ENCODE measurements at regions not wholly inside any gene's neighbourhood (a gene's known extent, or its start where the extent isn't known, plus 50 kb on each side); places are given as distances from the start of the nearest gene placed in this dataset.

DNA sequence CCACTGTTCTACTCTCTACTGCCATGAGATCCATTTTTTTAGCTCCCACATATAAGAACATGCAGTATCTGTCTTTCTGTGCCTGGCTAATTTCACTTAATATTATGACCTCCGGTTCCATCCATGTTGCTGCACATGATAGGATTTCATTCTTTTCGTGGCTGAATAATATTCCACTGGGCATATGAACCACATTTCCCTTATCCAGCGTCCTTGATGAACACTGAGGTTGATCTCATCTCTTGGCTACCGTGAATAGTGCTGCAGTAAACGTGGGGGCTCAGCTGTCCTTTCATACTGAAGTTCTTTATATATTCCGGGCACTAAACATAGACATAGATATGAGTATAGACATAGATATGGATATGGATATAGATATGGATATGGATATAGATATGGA, 109.3 kb upstream of the TNRC6C start:
- no peak for DNase-seq

DNA sequence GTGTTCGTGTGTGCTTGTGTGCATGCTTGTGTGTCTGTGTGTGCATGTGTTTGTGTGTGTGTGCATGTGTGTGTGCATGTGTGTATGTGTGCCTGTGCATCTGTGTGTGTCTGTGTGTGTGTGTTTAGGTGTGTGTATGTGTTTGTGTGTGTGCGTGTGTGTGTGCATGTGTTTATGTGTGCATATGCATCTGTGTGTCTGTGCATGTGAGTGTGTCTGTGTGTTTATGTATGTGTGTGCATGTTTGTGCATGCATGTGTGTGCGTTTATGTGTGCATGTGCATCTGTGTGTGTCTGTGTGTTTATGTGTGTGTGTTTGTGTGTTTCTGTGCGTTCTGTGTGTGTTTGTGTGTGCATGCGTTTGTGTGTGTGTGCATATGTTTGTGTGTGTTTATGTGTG, 106.6 kb upstream of the TNRC6C start:
- DNase-seq, result no peak

DNA sequence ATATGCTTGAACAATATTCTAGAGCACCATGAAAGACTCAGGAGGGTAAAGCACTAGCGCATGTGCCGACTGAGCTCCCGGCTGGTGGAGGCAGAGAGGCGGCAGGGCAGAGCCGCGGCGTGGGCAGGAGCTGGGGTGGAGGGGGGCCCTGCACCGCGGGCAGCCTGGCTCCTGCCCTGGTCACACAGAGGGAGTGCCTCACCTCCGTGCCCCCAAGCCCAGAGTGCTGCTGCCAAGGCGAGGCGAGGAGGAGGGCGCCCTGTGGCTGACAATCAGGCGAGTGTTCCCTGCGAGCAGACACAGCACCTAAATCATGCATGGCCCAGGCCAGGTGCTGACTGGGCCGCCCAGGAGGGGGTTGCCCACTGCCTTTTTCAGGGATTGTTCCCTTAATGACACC, 105.8 kb upstream of the TNRC6C start:
- DNase-seq, result no peak

DNA sequence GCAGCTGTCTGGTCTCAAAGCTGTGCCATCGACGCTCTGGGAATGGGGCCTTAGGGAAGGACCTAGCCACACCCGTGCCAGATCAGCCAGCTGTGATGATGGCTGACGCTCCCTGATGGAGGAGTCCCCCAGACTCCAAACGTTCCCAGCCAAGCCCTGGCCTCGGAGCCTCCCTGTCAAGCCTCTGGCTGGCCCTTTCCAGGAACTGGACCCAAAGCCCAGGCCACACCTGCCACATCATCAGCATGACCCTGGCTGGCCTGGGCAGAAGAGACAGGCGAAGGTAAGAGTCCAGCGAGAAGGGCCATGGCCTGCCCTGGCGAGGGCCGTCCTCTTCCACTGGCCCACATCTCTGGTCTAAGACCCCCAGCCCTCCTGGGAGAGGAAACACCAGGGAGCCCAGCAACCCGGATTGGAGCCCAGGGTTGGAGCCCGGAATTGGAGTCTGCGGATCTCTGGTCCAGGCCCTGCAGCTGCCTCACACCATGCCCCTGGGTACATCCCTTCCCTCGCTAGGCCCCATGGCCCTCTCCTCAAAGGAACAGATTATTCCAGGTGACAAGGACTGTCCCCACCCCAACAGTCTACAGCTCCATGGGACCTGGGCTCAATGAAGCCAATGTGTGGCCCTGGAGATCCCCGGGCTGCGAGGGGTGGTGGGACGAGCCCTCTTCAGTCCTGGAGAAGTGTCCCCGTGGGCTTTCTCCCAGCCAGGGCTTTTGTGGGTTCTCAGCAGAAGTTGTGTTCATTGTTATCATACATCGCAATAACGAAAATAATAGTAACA, 105.1 kb upstream of the TNRC6C start:
- DNase-seq, result no peak

DNA sequence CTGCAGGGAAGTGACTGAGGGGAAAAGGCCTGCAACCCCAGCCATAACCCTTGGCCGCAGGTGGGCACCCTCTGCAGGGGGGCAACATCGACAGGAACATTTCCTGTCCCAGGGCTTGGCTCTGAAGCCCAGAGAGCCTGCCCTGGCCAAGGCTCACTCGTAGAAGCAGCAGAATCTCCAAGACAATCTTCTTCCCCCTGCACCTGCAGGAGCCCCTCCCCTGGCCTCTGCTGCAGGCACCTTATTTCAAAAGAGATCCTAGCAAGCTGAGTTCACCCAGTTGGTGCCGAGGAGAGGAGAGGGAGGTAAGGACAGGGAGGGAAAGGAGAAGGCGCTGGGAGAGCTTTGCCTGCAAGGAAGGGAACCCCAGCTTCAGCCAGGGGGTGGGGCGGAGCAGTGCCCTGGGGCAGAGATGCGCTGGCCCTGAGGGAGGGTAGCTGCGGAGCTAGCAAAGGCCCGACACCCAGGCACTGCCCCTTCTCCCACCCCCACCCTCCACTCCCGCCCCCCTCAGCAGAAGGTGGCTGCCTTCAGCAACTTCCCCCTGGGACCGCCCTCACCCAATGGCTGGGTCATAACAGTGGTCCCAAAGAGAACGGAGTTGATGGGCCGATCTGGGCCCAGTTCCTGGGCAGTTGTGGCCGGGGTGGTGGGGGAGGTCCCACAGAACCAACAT, 104.3 kb upstream of the TNRC6C start:
- no peak for DNase-seq

DNA sequence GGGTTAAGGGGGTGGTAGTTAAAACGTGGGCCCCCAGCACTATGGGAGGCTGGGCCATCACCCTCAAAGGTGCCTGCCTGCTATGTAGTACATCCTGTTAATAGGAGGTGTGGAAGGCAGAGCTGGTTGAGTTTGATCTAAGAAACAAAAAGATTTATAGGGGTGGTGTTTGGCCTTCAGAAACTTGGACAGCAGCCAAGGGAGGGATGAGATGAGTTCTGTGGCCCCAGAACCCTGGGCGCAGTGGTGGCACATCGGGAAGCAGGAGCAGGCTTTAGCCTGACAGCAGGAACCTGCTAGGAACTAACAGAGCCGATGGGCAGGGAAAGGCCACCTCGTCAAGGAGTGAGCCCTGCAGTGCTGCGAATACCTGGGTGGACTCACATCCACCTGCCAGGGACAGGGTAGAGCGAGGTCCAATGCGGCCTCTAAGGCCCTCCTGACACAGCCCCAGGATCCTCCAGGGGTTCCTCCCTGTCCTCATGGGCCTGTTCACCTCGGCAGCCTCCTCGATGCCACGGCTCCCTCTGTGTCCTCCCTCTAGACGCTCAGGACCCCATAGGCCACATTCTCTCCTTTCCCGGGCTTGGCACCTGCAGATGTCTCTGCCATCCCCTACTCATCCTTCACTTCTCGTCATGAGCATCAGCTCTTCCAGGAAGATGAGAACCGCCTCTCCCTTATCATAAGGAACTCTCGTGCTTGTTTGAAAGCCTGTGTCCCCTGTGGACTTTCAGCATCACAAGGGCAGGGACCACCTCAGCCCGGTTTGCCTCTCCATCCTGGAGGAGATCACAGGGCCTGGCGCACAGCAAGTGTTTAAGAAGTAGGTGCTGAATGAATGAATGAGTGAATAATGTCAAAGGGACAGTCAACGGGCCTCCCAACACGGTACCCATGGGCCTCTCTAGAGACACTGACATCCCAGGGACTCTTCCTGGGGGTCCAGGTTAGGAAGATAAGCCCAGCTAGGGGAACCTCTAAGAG, 103.5 kb upstream of the TNRC6C start:
- DNase-seq, result no peak

DNA sequence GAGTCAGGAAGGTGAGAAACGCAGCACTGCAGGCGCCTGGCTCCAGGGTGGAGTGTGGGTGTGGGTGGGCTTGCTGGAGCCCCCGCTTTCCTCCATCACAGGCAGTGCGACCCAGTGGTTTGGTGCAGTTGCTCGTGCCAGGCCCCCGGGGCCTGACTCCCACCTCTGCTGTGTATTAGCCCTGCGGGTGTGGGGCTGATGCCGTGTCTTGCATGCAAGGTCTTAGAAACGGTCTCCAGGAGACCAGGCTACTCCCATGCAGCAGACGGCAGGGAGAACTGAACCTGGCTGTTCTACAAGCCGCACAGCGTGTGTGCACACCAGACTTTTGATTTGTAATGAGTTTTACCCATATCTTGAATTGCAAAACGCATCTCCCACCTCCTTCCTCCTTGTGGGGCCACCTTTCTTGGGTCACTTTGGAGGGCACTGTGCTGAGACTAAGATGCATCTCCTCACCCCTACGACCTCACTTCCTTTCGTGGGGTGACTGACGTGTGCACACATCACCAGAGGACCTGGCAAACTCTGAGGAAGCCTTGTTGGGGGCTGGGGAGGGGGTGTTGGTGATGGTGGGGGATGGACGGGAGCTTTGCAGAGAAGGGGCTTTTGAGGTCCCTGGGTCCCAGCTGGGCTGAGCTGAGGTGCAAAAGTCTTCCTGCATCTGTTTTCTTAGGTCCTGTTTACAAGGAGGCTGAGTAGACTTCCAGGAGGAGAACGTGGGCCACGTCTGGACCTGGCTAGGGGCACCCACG, 101.8 kb upstream of the TNRC6C start:
- no peak for DNase-seq

DNA sequence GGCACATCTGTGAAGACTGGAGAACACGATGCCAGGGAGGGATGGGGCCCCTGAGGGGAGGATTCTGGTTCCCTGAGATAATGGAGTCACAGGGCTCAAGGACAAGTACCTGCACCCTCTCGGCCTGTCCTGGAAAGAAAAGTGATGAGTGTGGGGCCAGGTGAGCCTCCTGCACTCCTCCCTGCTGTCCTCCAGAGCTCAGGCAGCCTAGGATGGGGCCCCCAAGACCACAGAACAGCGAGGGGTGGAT, 101.3 kb upstream of the TNRC6C start:
- DNase-seq, result no peak

DNA sequence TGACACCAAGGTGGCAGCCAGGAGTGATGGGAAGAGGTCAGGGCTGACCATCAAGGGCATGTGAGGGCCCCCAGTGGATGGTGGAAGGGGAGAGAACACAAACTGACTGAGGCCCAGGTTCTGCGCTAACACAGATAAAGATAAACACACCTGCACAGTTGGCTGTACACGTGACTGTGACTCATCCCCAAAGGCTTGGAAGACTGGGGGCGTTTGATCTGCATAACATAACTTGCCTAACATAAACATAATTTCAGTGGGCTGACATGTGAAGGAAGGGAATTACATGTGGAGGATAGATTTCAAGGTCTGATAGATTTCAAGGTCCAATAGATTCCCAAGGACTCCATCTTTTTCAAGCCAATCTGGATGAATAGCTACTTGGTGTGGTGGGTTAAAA, 100.9 kb upstream of the TNRC6C start:
- no peak for DNase-seq

DNA sequence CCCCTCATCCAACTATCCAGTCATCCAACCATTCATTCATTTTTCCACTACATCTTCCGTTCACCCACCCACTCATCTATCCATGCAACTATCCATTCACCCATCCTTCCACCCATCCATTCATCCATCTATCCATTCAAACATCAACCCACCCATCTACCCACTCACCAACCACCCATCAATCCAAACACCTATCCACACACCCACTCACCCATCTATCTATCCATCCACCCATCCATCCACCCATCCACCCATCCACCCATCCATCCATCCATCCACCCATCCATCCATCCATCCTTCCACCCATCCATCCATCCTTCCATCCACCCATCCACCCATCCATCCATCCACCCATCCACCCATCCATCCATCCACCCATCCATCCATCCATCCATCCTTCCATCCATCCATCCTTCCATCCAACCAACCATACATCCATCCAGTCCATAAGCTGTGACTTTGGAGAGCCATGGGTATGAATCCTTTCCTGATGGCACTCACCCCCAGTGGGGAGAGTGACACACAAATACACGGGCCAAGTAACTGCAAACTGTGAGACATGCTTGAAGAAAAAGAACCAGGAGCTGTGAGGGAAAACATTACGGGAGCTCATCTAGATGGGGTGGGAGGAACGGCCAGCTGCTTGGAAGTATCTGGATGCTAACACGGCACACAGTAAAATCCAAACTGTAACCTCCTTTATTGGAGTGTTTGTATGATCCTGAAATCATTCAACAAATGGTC, 100.0 kb upstream of the TNRC6C start:
- DNase-seq, result no peak

DNA sequence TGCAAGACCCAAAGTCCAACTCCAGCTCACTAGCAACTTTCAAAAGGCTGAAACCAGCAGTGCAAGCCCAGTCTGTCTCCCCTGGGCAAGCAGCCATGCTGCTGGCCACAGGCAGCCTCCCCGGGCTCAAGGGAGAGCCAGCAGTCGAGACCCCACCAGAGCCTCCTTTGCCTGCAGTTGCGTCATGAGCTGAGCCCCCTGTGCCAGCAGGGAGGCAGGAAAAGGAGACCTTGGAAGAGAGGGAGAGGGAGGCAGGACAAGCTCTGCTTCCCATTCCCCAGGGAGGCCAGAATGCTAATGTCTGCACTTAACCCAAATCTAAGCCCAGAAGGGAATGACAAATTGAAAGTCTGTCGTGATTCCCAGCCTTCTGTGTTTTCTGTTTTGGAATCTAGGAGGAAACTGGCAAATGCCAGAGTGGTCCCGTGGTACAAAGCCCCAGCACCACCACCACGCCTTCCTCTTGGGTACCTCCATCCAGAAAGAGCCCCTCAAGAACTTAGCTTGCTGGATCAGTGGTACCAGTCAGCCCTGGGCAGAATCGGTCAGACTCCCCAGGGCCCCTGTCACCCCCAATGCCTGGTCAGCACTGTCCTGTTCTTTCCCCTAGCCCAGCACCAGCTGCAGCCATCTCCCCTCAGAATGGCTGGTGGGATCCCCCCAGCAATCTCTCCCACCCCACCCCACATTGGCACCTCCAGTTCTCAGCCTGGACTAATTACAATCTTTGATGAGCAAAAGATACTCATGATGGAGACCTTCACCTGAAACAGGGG, 99.3 kb upstream of the TNRC6C start:
- DNase-seq, result no peak

DNA sequence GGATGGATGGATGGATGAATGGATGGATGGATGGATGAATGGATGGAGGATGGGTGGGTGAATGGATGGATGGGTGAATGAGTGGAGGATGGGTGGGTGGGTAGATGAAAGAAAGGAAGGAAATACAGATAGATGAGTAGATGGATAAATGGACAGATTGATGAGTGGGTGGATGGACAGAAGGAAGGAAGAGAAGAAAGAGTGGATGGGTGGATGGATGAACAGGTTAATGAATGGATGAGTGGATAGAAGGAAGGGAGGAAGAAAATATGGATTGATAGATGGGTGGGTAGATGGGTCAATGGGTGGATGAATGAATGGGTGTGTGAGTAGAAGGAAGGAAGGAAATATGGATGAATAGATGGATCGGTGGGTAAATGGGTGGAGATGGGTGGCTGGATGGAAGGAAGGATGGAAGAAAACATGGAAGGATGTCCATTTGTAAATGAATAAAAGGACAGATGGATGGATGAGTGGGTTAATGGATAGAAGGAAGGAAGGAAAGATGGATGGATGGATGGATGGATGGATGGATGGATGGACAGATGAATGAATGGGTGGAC, 97.3 kb upstream of the TNRC6C start:
- no peak for DNase-seq

DNA sequence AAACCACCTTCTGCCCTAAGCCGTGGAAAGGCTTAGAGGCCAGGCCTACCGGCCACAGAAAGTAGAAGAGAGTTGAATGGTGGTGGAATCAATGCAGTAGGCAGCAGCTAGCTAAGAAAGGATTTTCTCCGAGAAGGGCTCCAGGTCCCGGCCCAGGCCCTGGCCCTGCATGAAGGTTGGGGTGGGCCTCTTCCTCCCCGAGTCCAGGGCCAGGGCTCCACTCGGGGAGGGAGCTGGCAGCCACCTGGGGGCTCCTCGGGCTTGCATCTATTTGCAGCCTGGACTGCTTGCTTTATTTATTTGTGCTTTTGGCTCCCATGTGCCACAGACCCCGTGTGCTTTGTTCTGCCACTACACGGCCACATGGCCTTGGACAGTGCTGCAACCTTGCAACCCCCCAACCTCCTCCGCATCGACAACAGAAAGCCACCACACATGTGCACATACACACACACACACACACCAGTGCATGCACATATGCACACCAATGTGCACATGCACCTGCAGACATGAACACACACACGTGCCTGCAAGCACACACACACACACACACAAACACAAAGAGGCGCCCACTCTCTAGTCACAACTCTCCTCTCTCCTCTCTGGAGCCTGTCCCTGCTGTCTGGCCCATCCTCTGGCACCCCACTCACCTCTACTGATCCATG, 96.4 kb upstream of the TNRC6C start:
- DNase-seq, result no peak

DNA sequence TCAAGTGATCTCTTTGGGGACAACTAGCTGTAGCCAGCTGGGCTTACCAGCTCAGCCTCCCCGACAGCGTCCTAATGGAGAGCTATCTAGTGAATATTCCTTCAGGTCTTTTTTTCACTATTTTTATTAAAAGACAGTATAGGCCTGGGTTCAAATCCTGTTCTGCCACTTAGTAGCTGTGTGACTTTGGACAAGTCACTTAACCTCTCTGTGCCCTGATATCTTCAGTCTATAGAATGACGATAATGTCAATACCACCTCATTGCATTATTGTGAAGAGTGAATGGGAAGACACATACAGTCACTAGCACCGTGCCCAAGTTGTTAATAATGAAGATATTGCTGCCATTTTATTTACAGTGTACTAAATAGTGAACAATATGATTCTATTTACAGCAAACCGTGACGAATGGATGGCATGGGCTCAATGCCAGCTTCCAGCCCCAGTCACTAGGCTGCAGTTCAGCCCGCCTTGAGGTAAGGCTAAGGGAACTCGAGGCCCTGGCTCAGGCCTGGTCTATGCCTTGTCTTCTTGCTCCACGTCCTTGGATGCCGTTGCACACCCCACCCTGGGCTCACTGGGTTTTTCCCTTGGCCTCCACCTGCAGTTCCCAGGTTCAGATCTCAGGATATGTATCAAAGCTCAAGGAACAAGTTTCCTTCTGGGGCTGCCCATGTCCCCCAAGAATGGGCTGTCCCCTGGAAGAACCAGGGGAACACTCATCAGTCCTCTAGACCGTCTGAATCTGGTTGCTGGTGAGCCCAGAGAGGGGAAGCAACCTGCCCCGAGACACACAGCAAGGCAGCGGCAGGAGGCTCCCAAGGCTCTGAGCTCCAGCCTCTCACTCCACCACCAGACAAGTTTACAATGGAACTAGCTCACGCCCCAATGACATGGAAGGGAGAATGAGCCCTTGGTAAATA, 95.4 kb upstream of the TNRC6C start:
- no peak for DNase-seq

DNA sequence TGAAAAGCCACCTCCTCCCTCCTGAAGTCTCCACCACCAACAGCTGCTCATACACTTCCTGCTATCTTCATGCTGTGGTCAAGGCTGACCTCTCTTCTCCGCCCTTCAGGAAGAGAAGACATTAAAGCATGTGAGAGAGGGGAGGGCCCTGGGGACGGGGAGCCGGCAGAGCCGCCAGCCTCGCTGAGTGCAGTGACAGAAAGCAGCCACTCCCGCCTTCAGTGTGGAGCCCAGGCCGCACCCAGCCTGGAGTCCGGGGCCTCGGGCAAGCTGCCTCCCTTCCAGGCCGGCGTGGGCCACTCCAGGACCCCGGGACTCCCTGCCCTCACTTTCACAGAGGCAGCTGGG, 94.7 kb upstream of the TNRC6C start:
- no peak for DNase-seq

DNA sequence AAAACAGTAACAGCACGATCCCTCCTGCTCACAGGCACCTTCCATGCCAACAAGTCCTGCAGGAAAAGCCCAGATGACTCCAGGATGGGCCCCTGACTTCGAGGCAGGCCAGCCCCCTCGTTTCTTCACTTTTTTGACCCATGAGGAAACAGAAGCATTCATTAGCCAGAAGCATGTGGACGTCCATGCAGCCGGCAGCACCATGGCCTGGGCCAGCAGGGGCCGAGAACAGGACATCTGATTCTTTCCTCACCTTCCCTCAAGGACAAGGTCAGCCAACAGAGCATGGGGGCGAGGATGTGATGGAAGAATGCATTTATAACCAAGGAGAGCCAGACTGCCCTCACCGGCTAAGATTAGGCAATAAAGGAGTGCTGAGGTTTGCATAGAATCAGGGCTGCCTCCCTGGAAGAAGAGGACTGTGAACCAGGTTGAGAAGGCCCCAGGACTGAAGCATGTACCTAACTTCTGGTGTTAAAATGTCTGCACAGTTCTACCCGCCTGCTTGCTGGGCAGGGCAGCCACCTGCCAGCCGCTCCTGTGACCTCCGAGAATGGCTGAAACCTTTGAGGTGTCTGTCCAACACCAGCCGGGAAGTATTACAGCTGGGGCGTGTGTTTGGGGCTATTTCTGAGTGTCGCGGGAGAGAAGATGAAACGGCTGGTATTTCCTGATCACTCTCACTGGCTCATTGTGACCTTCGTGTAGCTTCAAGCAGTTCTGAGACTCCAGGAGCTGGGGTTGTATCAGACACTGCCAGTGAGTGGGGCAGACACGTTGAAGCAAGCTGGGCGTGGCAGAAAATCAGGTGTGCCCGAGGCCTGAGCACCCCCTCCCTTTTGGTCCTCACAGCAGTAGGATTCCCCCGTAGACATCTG, 94.0 kb upstream of the TNRC6C start:
- DNase-seq, result no peak

DNA sequence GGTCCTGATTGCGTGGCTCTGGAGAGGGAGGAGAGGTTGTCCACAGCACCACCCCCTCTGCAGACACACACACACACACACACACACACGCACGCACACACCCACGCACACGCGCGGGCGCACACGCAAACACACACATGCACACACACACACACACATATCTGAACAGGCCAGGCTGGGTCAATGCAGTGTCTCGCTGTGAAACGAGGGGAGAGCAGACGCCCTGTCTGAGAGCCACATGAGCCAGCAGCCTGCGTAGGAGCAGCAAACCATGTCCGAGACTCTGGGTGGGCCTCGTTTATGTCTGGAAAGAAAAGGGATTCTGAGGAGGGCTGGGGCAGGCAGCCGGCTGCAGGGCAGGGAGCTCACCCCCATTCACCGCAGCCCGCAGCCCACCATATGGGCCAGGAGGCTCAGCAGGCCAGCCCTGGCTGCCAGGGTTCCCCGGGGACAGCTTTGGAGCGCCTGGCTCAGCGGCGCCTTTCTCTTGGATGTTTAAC, 93.3 kb upstream of the TNRC6C start:
- no peak for DNase-seq

DNA sequence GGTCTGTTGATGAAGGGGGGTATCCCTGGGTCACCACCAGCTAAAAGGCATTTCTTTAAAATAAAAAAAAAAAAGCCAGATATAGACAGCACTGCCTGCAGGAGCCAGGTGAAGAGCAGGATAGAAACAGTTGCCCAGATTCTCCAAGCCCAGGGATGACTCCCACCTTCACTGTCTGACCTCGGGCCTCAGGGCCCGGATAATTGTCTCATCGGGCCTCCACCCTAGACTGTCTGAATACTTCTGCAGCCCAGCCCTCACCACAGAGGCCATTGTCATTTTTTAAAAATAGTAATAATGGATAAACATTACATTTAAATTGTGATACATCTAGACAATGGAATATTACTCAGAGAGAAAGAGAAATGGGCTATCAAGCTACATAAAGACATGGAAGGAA, 92.8 kb upstream of the TNRC6C start:
- no peak for DNase-seq

Measured in stimulated activated CD8-positive, alpha-beta memory T cell treated with anti-CD3 and anti-CD28 coated beads, Interleukin-4, amount 100 ng/mL, for 48 hours (primary cell).